Epithelial cell of esophagus (primary cell): ENCODE measurements at regions not wholly inside any gene's neighbourhood (a gene's known extent, or its start where the extent isn't known, plus 50 kb on each side); places are given as distances from the start of the nearest gene placed in this dataset.

Experiments
- DNase-seq: peaks from one replicate; pipeline ENCODE4 v3.0.0; 2010; ENCODE audit warnings: low read depth
- H3K4me3 ChIP-seq: 2 replicates; pipeline ENCODE4 v1.5.1; 2011; ENCODE audit warnings: mild to moderate bottlenecking, low read length, control low read depth
- CTCF ChIP-seq: IDR thresholded peaks from 2 replicates; pipeline ENCODE4 v1.5.1; 2011; ENCODE audit warnings: low read depth, mild to moderate bottlenecking, low read length, control low read depth, inconsistent platforms; ENCODE audit not compliant: insufficient read depth; ENCODE audit errors: missing control alignments

- TF ChIP-seq CTCF, result no peak
- H3K4me3 ChIP-seq, result no peak overlapping the region
- peak; percentile 56 for DNase-seq
Measured at GRCh38 chr6:71079677-71080076, 122.8 kb upstream of the B3GAT2 start.

- no peak for TF ChIP-seq CTCF
- DNase-seq, result peak; percentile 2
- H3K4me3 ChIP-seq, result no peak overlapping the region
Measured at GRCh38 chr6:71080133-71080532, 123.3 kb upstream of the B3GAT2 start.

- no peak overlapping the region for H3K4me3 ChIP-seq
- TF ChIP-seq CTCF, result no peak
- peak; percentile 30 for DNase-seq
Measured at GRCh38 chr6:71080826-71081225, 124.0 kb upstream of the B3GAT2 start.

- H3K4me3 ChIP-seq, result no peak overlapping the region
- TF ChIP-seq CTCF, result no peak
- DNase-seq, result no peak
Measured at GRCh38 chr6:71082033-71082650, 125.3 kb upstream of the B3GAT2 start.

GRCh38 chr6:71083308-71083820 is 126.5 kb upstream of the B3GAT2 start:
- TF ChIP-seq CTCF, result no peak
- H3K4me3 ChIP-seq, result no peak overlapping the region
- DNase-seq, result no peak

- no peak overlapping the region for H3K4me3 ChIP-seq
- no peak for DNase-seq
- no peak for TF ChIP-seq CTCF
Measured at GRCh38 chr6:71088166-71088565, 131.3 kb upstream of the B3GAT2 start.

- no peak for TF ChIP-seq CTCF
- no peak for DNase-seq
- no peak overlapping the region for H3K4me3 ChIP-seq
Measured at GRCh38 chr6:71090217-71090616, 133.4 kb upstream of the B3GAT2 start.
